Stimulated activated memory B cell treated with anti-CD40 and anti-IgM and Interleukin-4, amounts not matched to agents 10 μg/mL and 1 μg/mL and 100 μg/mL, for 72 hours (primary cell): ENCODE measurements at regions not wholly inside any gene's neighbourhood (a gene's known extent, or its start where the extent isn't known, plus 50 kb on each side); places are given as distances from the start of the nearest gene placed in this dataset.
"Not testable (repeated sequence)": the region's sequence is repeated elsewhere in the genome, so short reads cannot be mapped to it uniquely, and the experiment has no call there.

Experiments used
- ATAC-seq: fragments of 150-1000 bp; cut with Tn5 transposase; 2 replicates; pipeline ENCODE4 v1.10.0; 2021
- H3K27ac Mint-ChIP-seq: one replicate; pipeline ENCODE4 v1.8.0; 2022; ENCODE audit warnings: mild to moderate bottlenecking, mixed read lengths
- H3K27me3 Mint-ChIP-seq: one replicate; pipeline ENCODE4 v1.8.0; 2022; ENCODE audit warnings: mixed read lengths
- H3K36me3 Mint-ChIP-seq: one replicate; pipeline ENCODE4 v1.8.0; 2022; ENCODE audit warnings: mixed read lengths
- H3K4me1 Mint-ChIP-seq: one replicate; pipeline ENCODE4 v1.8.0; 2022; ENCODE audit warnings: mixed read lengths
- H3K4me3 Mint-ChIP-seq: one replicate; pipeline ENCODE4 v1.8.0; 2022; ENCODE audit warnings: mild to moderate bottlenecking, moderate library complexity, mixed read lengths
- H3K9me3 Mint-ChIP-seq: one replicate; pipeline ENCODE4 v1.8.0; 2022; ENCODE audit warnings: mixed read lengths

GRCh38 chrX:46326161-46326560 lies 219.1 kb downstream of the ZNF674 start:
- ATAC-seq: no peak
- Mint-ChIP-seq H3K4me1 (no peaks in the 10 kb centered on the region), H3K9me3 (no peaks in the 10 kb centered on the region), H3K36me3 (no peaks in the 10 kb centered on the region), H3K27me3 (peaks cover 15% of the 10 kb centered on the region), H3K27ac (no peak overlapping the region), H3K4me3 (no peak overlapping the region)

DNA sequence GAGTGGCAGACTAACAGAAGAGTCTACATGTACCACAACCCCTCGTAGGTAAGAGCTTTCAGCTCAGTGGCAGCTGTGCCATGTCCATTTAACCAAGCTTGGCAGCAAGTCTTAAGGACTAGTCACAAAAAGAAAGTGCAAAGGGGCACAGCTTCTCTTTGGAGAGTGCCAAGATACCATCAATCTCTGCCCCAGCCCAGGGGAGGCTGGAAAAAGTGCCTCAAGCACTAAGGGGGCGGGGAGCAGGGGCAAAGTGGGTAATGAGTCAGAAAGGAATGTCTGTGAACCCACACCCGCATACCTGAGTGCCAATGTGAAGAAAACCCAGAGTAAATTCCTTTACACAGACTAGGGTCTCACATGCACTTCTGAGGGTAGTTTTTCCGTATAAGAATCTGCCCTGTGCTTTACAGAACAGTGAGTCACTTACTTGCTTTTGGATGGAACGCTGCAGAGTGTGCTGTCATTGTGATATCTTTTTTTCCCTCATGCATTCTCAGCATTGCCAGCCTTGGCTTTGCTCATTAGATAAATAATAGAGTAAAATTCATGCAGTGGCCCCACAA lies 219.8 kb downstream of the ZNF674 start:
- H3K4me1 Mint-ChIP-seq: no peaks in the 10 kb centered on the region
- peaks cover 15% of the 10 kb centered on the region for H3K27me3 Mint-ChIP-seq
- H3K9me3 Mint-ChIP-seq: no peaks in the 10 kb centered on the region
- H3K27ac Mint-ChIP-seq: no peak overlapping the region
- no peak for ATAC-seq
- H3K4me3 Mint-ChIP-seq: no peak overlapping the region
- H3K36me3 Mint-ChIP-seq: no peaks in the 10 kb centered on the region

DNA sequence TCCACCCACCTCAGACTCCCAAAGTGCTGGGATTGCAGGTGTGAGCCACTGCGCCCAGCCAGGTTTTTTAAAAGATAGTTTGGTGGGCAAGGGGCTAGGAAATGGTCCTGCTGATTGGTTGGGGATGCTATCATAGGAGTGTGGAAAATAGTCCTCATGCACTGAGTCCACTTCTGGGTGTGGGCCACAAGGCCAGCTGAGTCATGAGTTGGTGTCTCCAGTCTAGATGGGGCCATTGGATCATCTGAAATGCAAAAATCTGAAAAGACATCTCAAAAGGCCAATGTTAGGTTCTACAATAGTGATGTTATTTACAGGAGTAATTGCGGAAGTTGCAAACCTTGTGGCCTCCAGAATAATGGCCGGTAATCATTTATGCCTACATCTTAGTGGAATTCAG lies 221.1 kb downstream of the ZNF674 start:
- H3K27ac Mint-ChIP-seq: no peak overlapping the region
- no peak overlapping the region for H3K4me3 Mint-ChIP-seq
- no peaks in the 10 kb centered on the region for H3K9me3 Mint-ChIP-seq
- no peak for ATAC-seq
- peaks cover 15% of the 10 kb centered on the region for H3K27me3 Mint-ChIP-seq
- H3K4me1 Mint-ChIP-seq: no peaks in the 10 kb centered on the region
- H3K36me3 Mint-ChIP-seq: no peaks in the 10 kb centered on the region

- H3K27ac Mint-ChIP-seq, H3K9me3 Mint-ChIP-seq, H3K4me1 Mint-ChIP-seq: not testable (repeated sequence)
Observed at GRCh38 chrX:46322929-46323328, 222.3 kb downstream of the ZNF674 start.

DNA sequence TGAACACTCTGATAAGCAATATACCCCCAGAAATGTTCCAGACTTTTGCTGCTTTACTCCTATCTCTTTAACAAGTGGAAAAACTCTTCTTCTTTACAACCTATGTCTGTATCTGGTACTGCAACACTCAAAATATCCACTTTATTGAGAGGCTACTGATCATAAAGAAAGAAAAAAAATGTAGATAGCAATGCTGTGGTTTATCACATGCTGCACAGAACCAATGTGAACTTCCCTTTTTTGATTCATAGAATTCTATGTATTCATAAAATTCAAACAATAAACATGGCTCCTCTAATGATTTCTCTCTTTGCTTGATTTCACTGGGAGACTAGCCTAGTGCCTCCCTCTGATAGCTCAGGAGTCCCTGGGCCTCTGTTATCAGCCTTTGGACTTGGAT lies 223.5 kb downstream of the ZNF674 start:
- ATAC-seq: no peak
- Mint-ChIP-seq H3K4me3 (no peak overlapping the region), H3K27me3 (peaks cover 21% of the 10 kb centered on the region), H3K27ac (no peak overlapping the region), H3K36me3 (no peaks in the 10 kb centered on the region), H3K9me3 (no peaks in the 10 kb centered on the region), H3K4me1 (no peaks in the 10 kb centered on the region)

More at GRCh38 chrX:46322929-46323328, 222.3 kb downstream of the ZNF674 start:
- not testable (repeated sequence) for H3K4me3 Mint-ChIP-seq, ATAC-seq, H3K36me3 Mint-ChIP-seq
- H3K27me3 Mint-ChIP-seq: peaks cover 15% of the 10 kb centered on the region

- H3K27me3 Mint-ChIP-seq: peaks cover 23% of the 10 kb centered on the region
- no peaks in the 10 kb centered on the region for H3K36me3 Mint-ChIP-seq
- H3K27ac Mint-ChIP-seq: no peak overlapping the region
- no peaks in the 10 kb centered on the region for H3K4me1 Mint-ChIP-seq
- no peak overlapping the region for H3K4me3 Mint-ChIP-seq
- H3K9me3 Mint-ChIP-seq: no peaks in the 10 kb centered on the region
- no peak for ATAC-seq
Observed at GRCh38 chrX:46319750-46320149, 225.5 kb downstream of the ZNF674 start.

GRCh38 chrX:46318551-46318950 lies 226.7 kb downstream of the ZNF674 start:
- H3K9me3 Mint-ChIP-seq: no peaks in the 10 kb centered on the region
- no peak overlapping the region for H3K4me3 Mint-ChIP-seq
- no peak overlapping the region for H3K27ac Mint-ChIP-seq
- peaks cover 20% of the 10 kb centered on the region for H3K27me3 Mint-ChIP-seq
- ATAC-seq: no peak
- no peaks in the 10 kb centered on the region for H3K36me3 Mint-ChIP-seq
- no peaks in the 10 kb centered on the region for H3K4me1 Mint-ChIP-seq

GRCh38 chrX:46317163-46317562 lies 228.1 kb downstream of the ZNF674 start:
- H3K4me3 Mint-ChIP-seq: no peak overlapping the region
- no peaks in the 10 kb centered on the region for H3K36me3 Mint-ChIP-seq
- H3K27ac Mint-ChIP-seq: no peak overlapping the region
- peaks cover 8% of the 10 kb centered on the region for H3K27me3 Mint-ChIP-seq
- no peak for ATAC-seq
- no peaks in the 10 kb centered on the region for H3K9me3 Mint-ChIP-seq
- no peaks in the 10 kb centered on the region for H3K4me1 Mint-ChIP-seq

DNA sequence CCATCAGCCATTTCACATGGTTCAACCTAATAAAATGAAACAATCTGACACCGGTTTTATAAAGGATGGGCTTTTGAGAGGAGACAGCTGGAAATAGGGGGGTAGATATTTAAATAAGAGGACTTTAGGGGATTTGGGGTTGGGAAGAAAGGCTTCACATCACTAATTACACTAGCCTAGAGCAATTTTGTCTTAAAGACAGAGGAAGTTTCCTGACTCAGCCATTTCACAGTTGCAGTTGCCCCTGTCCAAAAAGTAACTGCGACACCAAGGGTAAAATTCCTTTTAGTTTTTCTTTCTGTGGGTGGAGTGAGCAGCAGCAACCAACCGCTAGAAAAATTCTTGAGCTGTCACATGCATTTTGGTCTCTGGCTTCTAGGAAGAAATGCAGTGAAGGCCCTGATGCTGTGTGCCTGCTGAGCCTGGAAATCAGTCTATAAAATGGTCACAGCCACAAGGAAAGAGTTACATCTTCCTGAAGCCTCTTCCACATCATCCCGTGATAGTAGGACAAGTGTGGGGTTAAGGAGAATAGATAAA lies 233.6 kb downstream of the ZNF674 start:
- Mint-ChIP-seq H3K36me3 (no peaks in the 10 kb centered on the region), H3K9me3 (no peaks in the 10 kb centered on the region), H3K4me1 (no peaks in the 10 kb centered on the region), H3K27me3 (peaks cover 2% of the 10 kb centered on the region), H3K27ac (no peak overlapping the region), H3K4me3 (no peak overlapping the region)
- no peak for ATAC-seq

GRCh38 chrX:46310815-46311497 lies 234.3 kb downstream of the ZNF674 start:
- Mint-ChIP-seq H3K27me3 (no peaks in the 10 kb centered on the region), H3K4me3 (no peak overlapping the region), H3K27ac (no peak overlapping the region), H3K4me1 (no peaks in the 10 kb centered on the region), H3K9me3 (peaks cover under 1% of the 10 kb centered on the region), H3K36me3 (no peaks in the 10 kb centered on the region)
- ATAC-seq: no peak

- H3K27ac Mint-ChIP-seq: no peak overlapping the region
- no peaks in the 10 kb centered on the region for H3K36me3 Mint-ChIP-seq
- H3K9me3 Mint-ChIP-seq: peaks cover 8% of the 10 kb centered on the region
- ATAC-seq: no peak
- H3K4me1 Mint-ChIP-seq: no peaks in the 10 kb centered on the region
- no peaks in the 10 kb centered on the region for H3K27me3 Mint-ChIP-seq
- no peak overlapping the region for H3K4me3 Mint-ChIP-seq
Observed at GRCh38 chrX:46308110-46308509, 237.1 kb downstream of the ZNF674 start.

GRCh38 chrX:46306103-46306502 lies 239.1 kb downstream of the ZNF674 start:
- Mint-ChIP-seq H3K36me3 (no peaks in the 10 kb centered on the region), H3K4me1 (no peaks in the 10 kb centered on the region), H3K4me3 (no peak overlapping the region), H3K27me3 (no peaks in the 10 kb centered on the region), H3K9me3 (peaks cover 8% of the 10 kb centered on the region), H3K27ac (no peak overlapping the region)
- ATAC-seq: no peak

DNA sequence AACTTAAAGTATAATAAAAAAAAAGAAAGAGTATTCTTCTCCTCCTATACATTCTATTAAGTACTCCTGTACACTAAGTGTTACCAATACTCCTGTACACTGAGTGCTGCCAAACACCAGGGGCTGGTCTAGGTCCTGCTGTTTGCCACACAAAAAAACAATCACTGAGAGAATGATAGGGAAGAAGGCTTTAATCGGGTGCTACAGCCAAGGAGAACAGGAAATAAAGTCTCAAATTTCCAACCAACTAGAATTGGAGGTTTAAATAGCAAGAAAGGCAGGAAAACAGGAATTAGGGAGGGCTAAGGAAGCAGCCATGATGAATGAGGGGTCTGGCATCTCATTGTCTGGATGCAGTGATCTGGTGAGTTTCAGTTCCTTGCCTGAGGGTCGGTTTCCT lies 239.8 kb downstream of the ZNF674 start:
- H3K36me3 Mint-ChIP-seq: no peaks in the 10 kb centered on the region
- no peak overlapping the region for H3K27ac Mint-ChIP-seq
- peaks cover 8% of the 10 kb centered on the region for H3K9me3 Mint-ChIP-seq
- ATAC-seq: no peak
- no peaks in the 10 kb centered on the region for H3K27me3 Mint-ChIP-seq
- no peaks in the 10 kb centered on the region for H3K4me1 Mint-ChIP-seq
- H3K4me3 Mint-ChIP-seq: no peak overlapping the region

DNA sequence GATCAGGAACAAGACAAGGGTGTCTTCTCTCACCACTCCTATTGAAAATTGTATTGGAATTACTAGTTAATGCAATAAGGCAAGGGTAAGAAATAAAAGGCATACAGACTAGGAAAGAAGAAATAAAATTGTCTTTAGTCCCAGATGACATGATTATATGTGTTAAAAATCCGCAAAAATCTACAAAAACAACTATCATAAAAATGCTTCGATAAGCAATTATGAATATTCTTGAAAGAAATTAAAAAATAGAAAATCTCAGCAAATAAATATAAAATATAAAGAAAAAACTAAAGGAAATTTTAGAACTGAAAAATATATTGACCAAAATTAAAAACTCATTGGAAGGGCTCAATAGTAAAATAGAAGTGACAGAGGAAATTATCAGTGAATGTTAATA lies 243.3 kb downstream of the ZNF674 start:
- Mint-ChIP-seq H3K27ac (no peak overlapping the region), H3K27me3 (no peaks in the 10 kb centered on the region), H3K4me3 (no peak overlapping the region), H3K9me3 (peaks cover 8% of the 10 kb centered on the region), H3K36me3 (no peaks in the 10 kb centered on the region), H3K4me1 (no peaks in the 10 kb centered on the region)
- no peak for ATAC-seq

GRCh38 chrX:46298821-46299220 lies 246.4 kb downstream of the ZNF674 start:
- H3K36me3 Mint-ChIP-seq: no peaks in the 10 kb centered on the region
- no peaks in the 10 kb centered on the region for H3K4me1 Mint-ChIP-seq
- no peak overlapping the region for H3K4me3 Mint-ChIP-seq
- H3K27me3 Mint-ChIP-seq: no peaks in the 10 kb centered on the region
- ATAC-seq: no peak
- H3K27ac Mint-ChIP-seq: no peak overlapping the region
- H3K9me3 Mint-ChIP-seq: no peaks in the 10 kb centered on the region

GRCh38 chrX:46295963-46296362 lies 249.3 kb downstream of the ZNF674 start:
- no peak overlapping the region for H3K4me3 Mint-ChIP-seq
- no peaks in the 10 kb centered on the region for H3K9me3 Mint-ChIP-seq
- peaks cover 19% of the 10 kb centered on the region for H3K27me3 Mint-ChIP-seq

More at GRCh38 chrX:46295963-46296362, 249.3 kb downstream of the ZNF674 start:
- Mint-ChIP-seq H3K27ac (no peak overlapping the region), H3K4me1 (no peaks in the 10 kb centered on the region), H3K36me3 (no peaks in the 10 kb centered on the region)
- ATAC-seq: no peak
